ENCODE measurements at regions not wholly inside any gene's neighbourhood (a gene's known extent, or its start where the extent isn't known, plus 50 kb on each side); places are given as distances from the start of the nearest gene placed in this dataset.

DNA sequence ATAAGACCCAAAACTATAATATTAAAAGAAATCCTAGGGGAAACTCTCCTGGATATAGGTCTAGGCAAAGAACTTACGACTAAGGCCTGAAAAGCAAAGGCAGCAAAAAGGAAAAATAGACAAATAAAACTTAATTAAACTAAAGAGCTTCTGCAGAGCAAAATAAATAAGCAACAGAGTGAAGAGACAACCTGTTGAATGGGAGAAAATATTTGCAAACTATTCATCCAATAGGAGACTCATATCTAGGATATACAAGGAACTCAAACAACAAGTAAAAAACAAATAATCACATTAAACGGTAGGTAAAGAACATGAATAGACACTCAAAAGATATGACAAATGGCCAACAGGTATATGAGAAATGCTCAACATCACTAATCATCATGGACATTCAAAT lies 318.6 kb downstream of the CSNK1G3 start:
- H3K27ac ChIP-seq (ENCODE audit: insufficient read depth, low read length, poor library complexity, severe bottlenecking): no peak overlapping the region
- DNase-seq: no peak
- H3K36me3 ChIP-seq (ENCODE audit: control insufficient read depth, insufficient read depth, low read length): no peaks in the 10 kb centered on the region
- Mint-ChIP-seq H3K4me1 (no peaks in the 10 kb centered on the region), H3K4me3 (no peak overlapping the region), H3K27ac (no peak overlapping the region), H3K9me3 (peaks cover 0 to 22% (median 6%) of the 10 kb centered on the region in 7 donors), H3K27me3 (no peaks in the 10 kb centered on the region), H3K36me3 (no peaks in the 10 kb centered on the region)
- no peaks in the 10 kb centered on the region for H3K9me3 ChIP-seq (ENCODE audit: control insufficient read depth in 2 of 2, low read length in 2 of 2)
- H3K4me3 ChIP-seq (ENCODE audit: low read depth, low read length): no peak overlapping the region
- no peak for ATAC-seq (ENCODE audit: low read depth in 2 of 2)
- no peaks in the 10 kb centered on the region for H3K27me3 ChIP-seq (ENCODE audit: control insufficient read depth, insufficient read depth, low read length)
- no peaks in the 10 kb centered on the region for H3K4me1 ChIP-seq (ENCODE audit: control insufficient read depth, insufficient read depth, low read length, poor library complexity, severe bottlenecking)

DNA sequence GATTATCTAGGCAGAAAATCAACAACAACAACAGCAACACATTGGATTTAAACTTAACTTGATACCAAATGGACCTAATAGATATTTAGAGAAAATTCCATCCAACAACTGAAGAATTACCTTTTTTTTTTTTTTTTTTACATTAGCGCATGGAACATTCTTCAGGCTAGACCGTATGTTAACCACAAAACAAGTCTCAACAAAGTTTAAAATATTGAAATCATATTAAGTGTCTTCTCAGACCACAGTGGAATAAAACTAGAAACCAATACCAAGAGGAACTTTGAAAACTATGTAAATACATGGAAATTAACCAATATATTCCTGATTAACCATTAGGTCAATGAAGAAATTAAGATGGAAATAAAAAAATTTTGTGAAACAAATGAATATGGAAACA lies 315.8 kb downstream of the CSNK1G3 start:
- ATAC-seq (ENCODE audit: low read depth in 2 of 2) (no peak), DNase-seq (no peak)
- Mint-ChIP-seq H3K9me3 (peaks cover 0 to 17% (median 6%) of the 10 kb centered on the region in 7 donors), H3K4me3 (no peak overlapping the region), H3K27ac (no peak overlapping the region), H3K4me1 (no peaks in the 10 kb centered on the region), H3K27me3 (no peaks in the 10 kb centered on the region), H3K36me3 (no peaks in the 10 kb centered on the region)
- H3K27me3 ChIP-seq (ENCODE audit: control insufficient read depth, insufficient read depth, low read length): no peaks in the 10 kb centered on the region
- H3K27ac ChIP-seq (ENCODE audit: insufficient read depth, low read length, poor library complexity, severe bottlenecking): no peak overlapping the region
- H3K4me3 ChIP-seq (ENCODE audit: low read depth, low read length): no peak overlapping the region
- no peaks in the 10 kb centered on the region for H3K36me3 ChIP-seq (ENCODE audit: control insufficient read depth, insufficient read depth, low read length)
- no peaks in the 10 kb centered on the region for H3K9me3 ChIP-seq (ENCODE audit: control insufficient read depth in 2 of 2, low read length in 2 of 2)
- no peaks in the 10 kb centered on the region for H3K4me1 ChIP-seq (ENCODE audit: control insufficient read depth, insufficient read depth, low read length, poor library complexity, severe bottlenecking)

GRCh38 chr5:123819833-123820232 lies 307.9 kb downstream of the CSNK1G3 start:
- ATAC-seq (ENCODE audit: low read depth in 2 of 2): no peak
- Mint-ChIP-seq H3K9me3 (peaks cover 0 to 9% (median 3%) of the 10 kb centered on the region in 7 donors), H3K4me1 (no peaks in the 10 kb centered on the region), H3K27ac (no peak overlapping the region), H3K4me3 (no peak overlapping the region), H3K36me3 (no peaks in the 10 kb centered on the region), H3K27me3 (no peaks in the 10 kb centered on the region)
- H3K36me3 ChIP-seq (ENCODE audit: control insufficient read depth, insufficient read depth, low read length): no peaks in the 10 kb centered on the region
- H3K27me3 ChIP-seq (ENCODE audit: control insufficient read depth, insufficient read depth, low read length): no peaks in the 10 kb centered on the region
- no peak for DNase-seq
- H3K9me3 ChIP-seq (ENCODE audit: control insufficient read depth in 2 of 2, low read length in 2 of 2): no peaks in the 10 kb centered on the region
- H3K4me3 ChIP-seq (ENCODE audit: low read depth, low read length): no peak overlapping the region
- no peaks in the 10 kb centered on the region for H3K4me1 ChIP-seq (ENCODE audit: control insufficient read depth, insufficient read depth, low read length, poor library complexity, severe bottlenecking)
- H3K27ac ChIP-seq (ENCODE audit: insufficient read depth, low read length, poor library complexity, severe bottlenecking): no peak overlapping the region

GRCh38 chr5:123819386-123819785 lies 307.4 kb downstream of the CSNK1G3 start:
- Histone ChIP-seq H3K27ac (ENCODE audit: insufficient read depth, low read length, poor library complexity, severe bottlenecking) (no peak overlapping the region), H3K9me3 (ENCODE audit: control insufficient read depth in 2 of 2, low read length in 2 of 2) (no peaks in the 10 kb centered on the region), H3K4me3 (ENCODE audit: low read depth, low read length) (no peak overlapping the region), H3K4me1 (ENCODE audit: control insufficient read depth, insufficient read depth, low read length, poor library complexity, severe bottlenecking) (no peaks in the 10 kb centered on the region), H3K36me3 (ENCODE audit: control insufficient read depth, insufficient read depth, low read length) (no peaks in the 10 kb centered on the region), H3K27me3 (ENCODE audit: control insufficient read depth, insufficient read depth, low read length) (no peaks in the 10 kb centered on the region)
- Mint-ChIP-seq H3K4me1 (no peaks in the 10 kb centered on the region), H3K4me3 (no peak overlapping the region), H3K9me3 (peaks cover 0 to 9% (median 3%) of the 10 kb centered on the region in 7 donors), H3K36me3 (no peaks in the 10 kb centered on the region), H3K27ac (no peak overlapping the region), H3K27me3 (no peaks in the 10 kb centered on the region)
- ATAC-seq (ENCODE audit: low read depth in 2 of 2): no peak
- DNase-seq: no peak

DNA sequence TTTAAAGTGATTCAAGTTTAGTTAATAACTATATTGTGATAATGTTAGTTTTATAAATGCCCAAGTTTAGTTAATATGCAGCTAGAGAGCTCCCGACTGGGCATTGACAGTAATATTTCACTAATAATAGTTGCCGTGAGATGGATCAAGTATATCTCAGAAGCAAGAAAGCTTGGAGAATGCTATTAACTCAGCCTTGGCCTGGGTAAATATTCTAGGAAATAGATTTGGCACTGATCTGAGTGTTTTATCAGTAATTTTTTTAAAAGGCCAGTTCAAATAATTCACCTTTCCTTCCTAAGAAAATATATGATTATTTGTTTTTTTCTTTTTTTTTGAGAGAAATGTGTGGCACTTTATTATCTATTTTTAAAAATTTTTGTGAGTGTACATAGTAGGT lies 305.3 kb downstream of the CSNK1G3 start:
- H3K36me3 Mint-ChIP-seq: no peaks in the 10 kb centered on the region
- H3K27ac Mint-ChIP-seq: no peak overlapping the region
- H3K27ac ChIP-seq (ENCODE audit: insufficient read depth, low read length, poor library complexity, severe bottlenecking): no peak overlapping the region

GRCh38 chr5:123814801-123815470 lies 303.0 kb downstream of the CSNK1G3 start:
- no peaks in the 10 kb centered on the region for H3K36me3 Mint-ChIP-seq
- peaks cover 0 to 6% (median 0%) of the 10 kb centered on the region in 7 donors for H3K9me3 Mint-ChIP-seq
- no peak overlapping the region for H3K27ac ChIP-seq (ENCODE audit: insufficient read depth, low read length, poor library complexity, severe bottlenecking)
- no peaks in the 10 kb centered on the region for H3K27me3 ChIP-seq (ENCODE audit: control insufficient read depth, insufficient read depth, low read length)
- peaks cover 4% of the 10 kb centered on the region for H3K27me3 Mint-ChIP-seq
- H3K4me1 ChIP-seq (ENCODE audit: control insufficient read depth, insufficient read depth, low read length, poor library complexity, severe bottlenecking): no peaks in the 10 kb centered on the region
- no peak overlapping the region for H3K27ac Mint-ChIP-seq
- H3K4me3 Mint-ChIP-seq: no peak overlapping the region
- H3K4me1 Mint-ChIP-seq: no peaks in the 10 kb centered on the region
- DNase-seq (no peak), ATAC-seq (ENCODE audit: low read depth in 2 of 2) (no peak)
- no peaks in the 10 kb centered on the region for H3K36me3 ChIP-seq (ENCODE audit: control insufficient read depth, insufficient read depth, low read length)
- H3K9me3 ChIP-seq (ENCODE audit: control insufficient read depth in 2 of 2, low read length in 2 of 2): no peaks in the 10 kb centered on the region
- no peak overlapping the region for H3K4me3 ChIP-seq (ENCODE audit: low read depth, low read length)

More for the DNA sequence above, 305.3 kb downstream of the CSNK1G3 start:
- Mint-ChIP-seq H3K4me3 (no peak overlapping the region), H3K4me1 (no peaks in the 10 kb centered on the region), H3K27me3 (no peaks in the 10 kb centered on the region), H3K9me3 (peaks cover 0 to 8% (median 3%) of the 10 kb centered on the region in 7 donors)
- Histone ChIP-seq H3K27me3 (ENCODE audit: control insufficient read depth, insufficient read depth, low read length) (no peaks in the 10 kb centered on the region), H3K36me3 (ENCODE audit: control insufficient read depth, insufficient read depth, low read length) (no peaks in the 10 kb centered on the region), H3K9me3 (ENCODE audit: control insufficient read depth in 2 of 2, low read length in 2 of 2) (no peaks in the 10 kb centered on the region), H3K4me3 (ENCODE audit: low read depth, low read length) (no peak overlapping the region), H3K4me1 (ENCODE audit: control insufficient read depth, insufficient read depth, low read length, poor library complexity, severe bottlenecking) (no peaks in the 10 kb centered on the region)
- DNase-seq (no peak), ATAC-seq (ENCODE audit: low read depth in 2 of 2) (no peak)

DNA sequence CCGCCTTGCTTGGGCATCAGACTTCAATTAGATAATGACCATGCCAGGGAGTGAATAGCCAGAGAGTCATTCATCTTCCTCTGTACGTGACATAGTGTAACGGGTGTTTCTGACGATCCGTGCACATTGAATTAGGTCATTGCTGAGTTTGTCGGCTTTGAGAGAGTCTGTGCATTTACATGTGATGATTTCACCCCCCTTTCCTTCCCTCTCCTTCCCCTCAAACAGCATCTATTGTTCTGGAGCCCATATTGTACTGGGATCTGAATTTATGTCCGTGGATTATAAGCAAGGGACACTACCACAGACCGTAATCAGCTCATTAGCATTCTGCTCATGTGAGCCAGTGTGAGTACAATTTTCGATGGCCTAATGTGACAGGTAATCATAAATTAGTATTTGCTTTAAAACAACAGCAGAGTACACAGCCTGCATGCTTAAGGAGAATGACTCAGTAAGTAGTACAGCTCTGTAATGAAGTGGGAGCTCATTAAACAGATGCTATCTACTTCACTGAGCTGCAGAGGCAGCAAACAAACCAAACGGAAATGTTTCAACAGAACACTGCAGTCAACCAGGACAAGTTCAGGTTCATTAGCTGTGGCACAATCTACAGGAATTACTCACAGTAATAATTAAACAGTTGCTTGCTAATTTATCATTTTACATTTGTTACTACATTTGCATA lies 302.1 kb downstream of the CSNK1G3 start:
- Mint-ChIP-seq H3K36me3 (no peaks in the 10 kb centered on the region), H3K4me3 (no peak overlapping the region), H3K27me3 (peaks cover 4% of the 10 kb centered on the region), H3K4me1 (no peaks in the 10 kb centered on the region), H3K9me3 (peaks cover 0 to 6% (median 0%) of the 10 kb centered on the region in 7 donors), H3K27ac (no peak overlapping the region)
- DNase-seq: no peak
- H3K36me3 ChIP-seq (ENCODE audit: control insufficient read depth, insufficient read depth, low read length): no peaks in the 10 kb centered on the region
- no peaks in the 10 kb centered on the region for H3K27me3 ChIP-seq (ENCODE audit: control insufficient read depth, insufficient read depth, low read length)
- no peak overlapping the region for H3K4me3 ChIP-seq (ENCODE audit: low read depth, low read length)
- no peaks in the 10 kb centered on the region for H3K4me1 ChIP-seq (ENCODE audit: control insufficient read depth, insufficient read depth, low read length, poor library complexity, severe bottlenecking)
- no peaks in the 10 kb centered on the region for H3K9me3 ChIP-seq (ENCODE audit: control insufficient read depth in 2 of 2, low read length in 2 of 2)
- H3K27ac ChIP-seq (ENCODE audit: insufficient read depth, low read length, poor library complexity, severe bottlenecking): no peak overlapping the region
- no peak for ATAC-seq (ENCODE audit: low read depth in 2 of 2)

DNA sequence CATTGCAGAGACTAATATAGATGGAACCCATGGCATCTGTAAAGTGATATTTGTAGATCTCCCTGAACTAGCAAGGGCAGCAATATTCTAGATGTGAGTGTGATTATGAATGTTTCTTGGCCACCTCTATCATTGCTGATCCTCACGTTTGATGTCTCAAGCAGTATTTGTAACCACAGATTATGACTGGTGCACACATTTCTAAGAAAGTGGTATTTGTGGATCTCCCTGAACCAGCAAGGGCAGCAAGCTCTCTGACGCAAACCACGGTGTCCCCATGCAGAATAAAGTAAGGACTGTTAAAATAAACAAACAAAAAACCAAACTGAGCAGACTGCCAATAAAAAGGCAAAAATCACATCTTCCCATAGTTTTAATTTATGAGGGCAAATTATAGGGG lies 301.3 kb downstream of the CSNK1G3 start:
- no peaks in the 10 kb centered on the region for H3K27me3 ChIP-seq (ENCODE audit: control insufficient read depth, insufficient read depth, low read length)
- Mint-ChIP-seq H3K27ac (no peak overlapping the region), H3K4me1 (no peaks in the 10 kb centered on the region), H3K9me3 (peaks cover 0 to 6% (median 0%) of the 10 kb centered on the region in 7 donors), H3K36me3 (no peaks in the 10 kb centered on the region), H3K27me3 (peaks cover 4% of the 10 kb centered on the region), H3K4me3 (no peak overlapping the region)
- no peak overlapping the region for H3K4me3 ChIP-seq (ENCODE audit: low read depth, low read length)
- H3K9me3 ChIP-seq (ENCODE audit: control insufficient read depth in 2 of 2, low read length in 2 of 2): no peaks in the 10 kb centered on the region
- ATAC-seq (ENCODE audit: low read depth in 2 of 2) (no peak), DNase-seq (no peak)
- no peak overlapping the region for H3K27ac ChIP-seq (ENCODE audit: insufficient read depth, low read length, poor library complexity, severe bottlenecking)
- no peaks in the 10 kb centered on the region for H3K36me3 ChIP-seq (ENCODE audit: control insufficient read depth, insufficient read depth, low read length)
- no peaks in the 10 kb centered on the region for H3K4me1 ChIP-seq (ENCODE audit: control insufficient read depth, insufficient read depth, low read length, poor library complexity, severe bottlenecking)
